Amygdala (tissue), 56 donors: ENCODE measurements at regions not wholly inside any gene's neighbourhood (a gene's known extent, or its start where the extent isn't known, plus 50 kb on each side); places are given as distances from the start of the nearest gene placed in this dataset.
"Not testable (repeated sequence)": the region's sequence is repeated elsewhere in the genome, so short reads cannot be mapped to it uniquely, and the experiment has no call there.

Experiments used
- DNase-seq, 56 donors: peaks; one replicate each; lab custom pipeline; 2025; lab: John Stamatoyannopoulos, UW

DNA sequence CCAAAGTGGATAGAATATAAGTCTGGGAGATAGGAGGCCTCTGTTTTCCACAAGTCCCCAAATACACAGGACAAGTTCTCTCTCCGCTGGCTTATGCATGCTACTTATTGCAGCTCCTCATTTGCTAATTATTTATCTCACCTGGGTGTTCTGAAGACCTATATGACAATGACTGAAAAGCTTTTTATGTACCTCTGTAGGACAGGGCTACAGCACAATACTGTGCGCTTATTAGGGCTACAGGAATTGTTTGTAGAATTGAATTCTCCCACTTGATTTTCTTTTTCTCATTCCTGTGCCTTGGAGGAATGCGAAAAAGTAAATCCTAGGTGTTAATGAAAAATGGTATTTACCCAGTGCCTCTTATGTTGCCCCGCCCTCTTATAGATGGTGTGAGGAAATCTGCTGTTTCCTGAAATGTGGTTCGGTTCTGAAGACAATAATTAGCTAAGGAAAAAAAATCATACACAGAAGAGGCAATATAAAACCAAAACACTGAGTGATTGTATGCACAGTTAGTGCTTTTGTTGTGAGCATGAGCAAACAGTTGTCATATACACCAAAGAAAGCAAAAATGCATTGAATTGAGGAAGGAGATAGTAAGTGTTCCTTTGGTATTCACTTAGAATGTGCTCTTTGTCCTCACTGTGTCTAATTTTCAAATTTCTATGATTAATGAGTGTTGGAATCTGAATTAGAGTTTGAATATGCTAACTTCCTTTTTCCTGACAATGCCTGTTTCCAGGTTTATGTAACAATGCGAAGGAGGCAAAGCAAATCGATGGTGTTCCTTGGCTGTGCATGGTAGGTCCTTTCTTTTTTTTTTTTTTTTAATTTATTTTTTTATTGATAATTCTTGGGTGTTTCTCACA is 78.7 kb upstream of the PNPT1 start:
- no peak for DNase-seq

DNA sequence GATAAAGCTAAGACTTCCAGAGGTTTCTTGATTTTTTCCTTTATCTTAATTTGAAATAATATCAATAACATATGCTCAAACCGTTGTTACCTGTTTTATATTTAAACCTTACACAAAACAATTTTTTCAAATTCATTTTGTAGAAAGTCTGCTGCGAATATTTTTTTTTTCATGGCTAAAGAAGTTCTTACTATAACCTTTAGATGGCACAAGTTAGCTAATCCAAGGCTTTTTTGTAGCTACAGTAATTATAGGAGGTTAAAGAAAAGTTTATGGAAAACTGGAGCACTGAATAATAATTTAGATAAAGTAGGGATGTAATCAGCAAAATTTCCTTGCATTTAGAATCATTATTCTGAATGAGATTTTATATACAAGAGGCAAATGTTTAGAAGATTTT is 78.0 kb upstream of the PNPT1 start:
- DNase-seq, result no peak

- DNase-seq, result no peak
Observed at GRCh38 chr2:55768991-55769390, 75.3 kb upstream of the PNPT1 start.

DNA sequence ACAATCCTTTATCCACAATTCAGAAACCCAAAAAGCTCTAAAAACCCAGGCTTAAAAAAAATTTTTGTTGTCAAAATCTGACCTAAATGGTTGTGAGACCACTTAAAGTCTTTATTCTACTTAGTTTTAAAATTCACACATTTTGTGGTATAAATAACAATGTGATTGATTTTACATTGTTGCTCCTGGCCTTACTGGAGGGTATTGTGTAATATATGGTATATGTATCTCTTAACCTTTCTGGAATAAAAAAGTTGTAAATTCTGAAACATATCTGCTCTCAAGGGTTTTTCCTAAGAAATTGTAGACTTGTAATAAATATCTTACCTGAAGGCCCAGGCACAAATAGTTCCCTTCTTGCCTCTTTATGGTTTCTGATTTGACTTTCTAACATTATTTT is 73.3 kb upstream of the PNPT1 start:
- DNase-seq, result no peak

- DNase-seq, result not testable (repeated sequence)
Observed at GRCh38 chr2:55765708-55766107, 72.1 kb upstream of the PNPT1 start.

DNA sequence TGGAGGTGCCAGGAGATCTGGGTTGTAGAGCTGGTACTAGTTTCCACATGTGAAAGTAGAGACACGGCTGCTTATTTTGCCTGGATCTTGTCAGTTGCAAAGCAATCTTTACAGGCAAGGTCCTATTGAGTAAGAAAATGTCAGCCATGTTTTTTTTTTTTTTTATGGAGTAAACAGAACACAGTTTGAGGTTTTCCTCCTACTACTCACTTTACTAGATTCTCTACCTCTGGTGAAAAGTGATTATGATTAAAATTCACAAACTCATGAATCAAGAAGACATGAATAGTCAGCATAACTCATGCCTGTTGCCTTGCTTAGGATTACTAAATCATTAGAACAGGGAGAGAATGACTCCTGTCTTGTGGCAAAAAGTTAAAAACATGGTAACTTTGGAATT is 70.1 kb upstream of the PNPT1 start:
- no peak for DNase-seq

DNA sequence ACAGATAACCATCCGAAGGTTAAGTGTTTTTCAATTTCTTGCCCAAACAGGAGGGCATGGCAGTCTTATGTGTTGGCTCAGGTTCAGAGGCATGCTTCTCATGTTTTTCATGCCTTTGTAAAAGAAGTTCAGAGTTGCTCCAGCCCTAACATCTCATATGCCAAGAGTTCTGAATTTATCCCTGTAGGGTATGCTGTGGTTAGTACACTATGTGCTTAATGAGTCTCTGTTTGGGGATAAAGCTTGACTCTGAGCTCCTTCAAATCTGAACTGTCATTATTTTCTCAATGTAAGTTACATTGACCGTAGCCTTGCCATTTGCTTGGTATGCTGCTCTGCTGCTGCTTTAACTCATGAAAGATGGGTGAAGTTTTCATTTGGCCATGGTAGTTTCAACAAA is 67.9 kb upstream of the PNPT1 start:
- no peak for DNase-seq

GRCh38 chr2:55761024-55761423 is 67.4 kb upstream of the PNPT1 start:
- DNase-seq, result no peak

DNA sequence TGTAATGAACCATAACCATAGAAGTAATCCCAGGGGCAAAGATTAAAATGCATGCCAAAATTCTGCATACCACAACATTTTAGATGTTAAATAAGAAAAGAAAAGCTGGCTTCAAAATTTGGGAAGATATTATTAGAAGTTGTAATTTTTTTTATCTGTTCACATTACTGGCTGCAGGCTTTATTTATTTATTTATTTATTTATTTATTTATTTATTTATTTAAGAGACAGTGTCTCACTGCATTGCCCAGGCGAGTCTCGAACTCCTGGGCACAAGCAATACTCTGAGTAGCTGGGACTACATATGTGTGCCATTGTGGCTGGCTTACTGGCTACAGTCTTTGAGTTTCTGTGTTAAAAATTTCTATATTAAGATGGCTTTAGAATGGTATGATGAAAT is 66.5 kb upstream of the PNPT1 start:
- no peak for DNase-seq

DNA sequence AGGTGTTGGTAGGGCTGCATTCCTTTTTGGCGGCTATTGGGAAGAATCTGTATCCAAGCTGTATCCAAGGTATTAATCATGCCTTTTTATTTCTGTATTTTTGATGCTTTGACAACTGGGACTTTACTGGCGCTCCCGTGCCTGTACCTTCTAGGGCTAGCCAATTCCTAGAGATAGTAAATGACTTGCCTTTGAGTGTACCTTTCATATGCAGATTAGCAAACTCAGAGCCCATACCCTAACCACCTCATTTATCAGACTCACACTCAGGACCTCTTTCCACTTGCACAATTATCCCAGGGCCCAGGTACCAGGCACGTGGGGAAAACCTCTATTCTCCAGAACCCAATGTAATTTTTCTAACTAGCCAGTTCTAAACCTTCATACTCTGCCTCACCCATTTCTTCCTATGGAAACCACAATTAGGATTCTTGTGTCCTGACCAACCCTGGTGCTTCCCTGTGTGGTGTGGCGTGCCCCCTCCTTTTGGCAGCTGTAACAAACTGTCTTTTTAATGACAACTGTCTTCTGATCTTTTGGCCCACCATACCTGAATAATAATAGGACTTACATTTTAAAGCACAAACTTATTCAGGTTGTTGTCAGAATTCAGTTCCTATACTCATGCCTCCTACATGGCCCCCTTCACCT is 65.8 kb upstream of the PNPT1 start:
- DNase-seq, result no peak

GRCh38 chr2:55751966-55752365 is 58.3 kb upstream of the PNPT1 start:
- no peak for DNase-seq

GRCh38 chr2:55743583-55743982 is 49.9 kb upstream of the PNPT1 start:
- DNase-seq, result no peak
